GM18517 (cell line): ENCODE measurements at regions not wholly inside any gene's neighbourhood (a gene's known extent, or its start where the extent isn't known, plus 50 kb on each side); places are given as distances from the start of the nearest gene placed in this dataset.
"Not testable (repeated sequence)": the region's sequence is repeated elsewhere in the genome, so short reads cannot be mapped to it uniquely, and the experiment has no call there.

Source experiments
- ATAC-seq: cut with Tn5 transposase; IDR thresholded peaks from one replicate; pipeline ENCODE4 v1.9.1; 2021; ENCODE audit warnings: mild to moderate bottlenecking, moderate library complexity; ENCODE audit not compliant: unreplicated experiment

DNA sequence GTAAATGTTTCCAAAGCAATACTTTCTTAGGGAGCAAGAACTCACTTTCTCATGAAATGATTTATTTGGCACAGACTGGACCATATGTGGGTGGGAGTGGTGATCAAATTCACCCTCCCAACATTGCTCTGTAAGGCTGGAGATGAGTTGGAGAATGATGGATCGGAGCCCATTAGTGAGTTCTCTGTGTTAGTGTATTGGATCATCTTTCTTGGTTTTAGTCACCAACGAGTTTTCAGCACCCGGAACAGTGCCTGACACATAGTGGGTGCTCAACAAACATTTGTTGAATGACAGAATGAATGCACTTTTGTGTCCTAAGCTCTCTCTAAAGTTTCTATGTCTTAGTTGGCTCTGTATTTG, 104.5 kb upstream of the FAM20A start:
- no peak for ATAC-seq

- ATAC-seq = no peak
These were observed 103.9 kb upstream of the FAM20A start for GRCh38 chr17:68704871-68705713.

DNA sequence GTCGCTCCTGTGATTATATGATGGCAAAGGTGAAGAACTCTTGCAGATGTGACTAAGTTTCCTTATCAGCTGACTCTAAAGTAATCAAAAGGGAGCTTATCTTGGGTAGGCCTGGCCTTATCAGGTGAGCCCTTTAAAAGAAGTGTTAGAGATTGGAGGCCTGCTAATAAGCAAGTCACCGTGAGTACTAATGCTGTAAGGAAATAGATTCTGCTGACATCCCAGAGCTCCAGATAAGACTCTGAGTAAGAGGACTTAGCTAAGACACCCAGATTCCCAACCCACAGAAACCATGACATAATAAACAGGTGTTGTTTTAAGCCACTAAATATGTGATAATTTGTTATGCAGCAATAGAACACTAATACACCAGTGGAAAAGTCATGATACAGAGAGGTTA, 99.9 kb upstream of the FAM20A start:
- no peak for ATAC-seq

- ATAC-seq = no peak
These were observed 99.3 kb upstream of the FAM20A start for GRCh38 chr17:68700421-68700820.

- no peak for ATAC-seq
These were observed 98.8 kb upstream of the FAM20A start for GRCh38 chr17:68699936-68700335.

DNA sequence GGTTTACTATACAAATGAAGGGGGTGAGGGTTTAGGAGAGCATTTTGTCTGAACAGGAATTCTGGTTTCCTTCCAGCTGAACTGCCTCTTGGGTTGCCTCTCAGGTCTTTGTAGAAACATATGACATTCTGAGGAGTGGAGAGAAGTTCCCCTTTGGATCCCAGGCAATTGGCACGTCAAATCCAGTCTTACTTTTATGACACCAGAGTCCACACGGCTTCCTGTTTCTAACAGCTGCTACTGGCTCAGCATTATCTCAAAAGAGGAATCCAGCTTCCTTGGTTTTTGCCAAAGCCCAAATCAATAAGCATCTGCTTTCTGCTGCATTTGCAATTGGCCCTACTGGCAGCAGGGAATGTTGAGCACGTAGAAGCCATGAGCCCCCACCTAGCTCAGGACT, 97.6 kb upstream of the FAM20A start:
- no peak for ATAC-seq

DNA sequence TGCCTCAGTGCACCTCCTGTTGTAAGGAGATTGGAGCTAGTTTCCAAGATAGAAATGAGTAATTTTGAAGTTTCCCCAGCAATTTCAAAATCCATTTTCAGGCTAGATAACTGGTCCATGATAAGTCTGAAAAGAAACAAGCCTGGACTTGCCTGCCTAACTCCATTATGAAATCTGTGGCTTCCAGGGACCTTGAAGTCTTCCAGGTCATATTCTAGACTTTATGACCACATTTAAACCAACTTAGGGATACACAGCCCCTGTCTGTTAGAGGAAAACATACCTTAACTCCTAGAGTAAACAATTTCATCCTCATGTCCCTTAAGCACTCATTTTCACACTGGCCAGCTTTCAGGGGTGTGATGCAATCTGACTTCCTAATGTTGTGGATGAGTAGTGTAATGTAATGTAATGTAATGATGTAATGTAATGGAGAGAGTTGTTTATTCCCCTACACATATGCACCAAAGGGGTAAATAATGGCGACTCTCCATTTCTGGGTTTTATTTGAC, 96.7 kb upstream of the FAM20A start:
- no peak for ATAC-seq

DNA sequence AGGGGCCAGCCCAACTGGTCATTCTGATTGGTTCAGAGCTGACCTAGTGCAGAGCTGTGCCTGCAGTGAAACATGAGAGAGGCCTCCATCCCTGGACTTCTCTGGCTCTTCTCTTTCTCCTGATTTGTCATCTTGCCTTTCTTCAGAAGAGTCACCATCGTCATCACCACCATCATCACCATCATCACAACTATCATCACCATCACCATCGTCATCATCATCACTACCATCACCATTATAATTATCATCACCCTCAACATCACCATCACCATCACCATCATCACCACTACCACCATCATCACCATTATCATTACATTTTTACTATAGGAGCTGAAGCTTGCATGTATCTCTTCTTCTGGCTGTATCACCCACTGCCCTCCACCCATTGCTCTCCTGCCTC, 94.5 kb upstream of the FAM20A start:
- no peak for ATAC-seq

GRCh38 chr17:68694791-68695485, 93.8 kb upstream of the FAM20A start:
- ATAC-seq = no peak

DNA sequence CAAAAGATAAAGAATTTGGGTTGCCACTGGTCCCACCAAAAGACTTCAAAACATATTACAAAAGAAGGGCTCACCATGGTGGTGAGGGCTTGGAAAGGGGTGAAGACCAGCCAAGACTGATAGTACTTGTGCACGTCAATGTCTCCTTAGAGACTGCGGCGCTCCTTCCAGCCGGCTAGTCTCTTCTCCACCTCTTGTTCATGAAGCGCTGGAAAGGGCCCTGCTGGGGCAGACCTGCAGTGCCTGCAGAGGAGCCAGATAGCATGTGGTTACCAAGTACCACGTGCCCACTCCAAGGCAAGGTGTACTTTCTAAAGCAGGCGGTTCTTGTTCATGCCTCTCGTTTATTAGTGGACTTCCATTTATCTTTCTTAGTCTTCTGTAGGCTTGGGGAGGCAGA, 92.7 kb upstream of the FAM20A start:
- no peak for ATAC-seq

GRCh38 chr17:68693466-68693865, 92.3 kb upstream of the FAM20A start:
- no peak for ATAC-seq

DNA sequence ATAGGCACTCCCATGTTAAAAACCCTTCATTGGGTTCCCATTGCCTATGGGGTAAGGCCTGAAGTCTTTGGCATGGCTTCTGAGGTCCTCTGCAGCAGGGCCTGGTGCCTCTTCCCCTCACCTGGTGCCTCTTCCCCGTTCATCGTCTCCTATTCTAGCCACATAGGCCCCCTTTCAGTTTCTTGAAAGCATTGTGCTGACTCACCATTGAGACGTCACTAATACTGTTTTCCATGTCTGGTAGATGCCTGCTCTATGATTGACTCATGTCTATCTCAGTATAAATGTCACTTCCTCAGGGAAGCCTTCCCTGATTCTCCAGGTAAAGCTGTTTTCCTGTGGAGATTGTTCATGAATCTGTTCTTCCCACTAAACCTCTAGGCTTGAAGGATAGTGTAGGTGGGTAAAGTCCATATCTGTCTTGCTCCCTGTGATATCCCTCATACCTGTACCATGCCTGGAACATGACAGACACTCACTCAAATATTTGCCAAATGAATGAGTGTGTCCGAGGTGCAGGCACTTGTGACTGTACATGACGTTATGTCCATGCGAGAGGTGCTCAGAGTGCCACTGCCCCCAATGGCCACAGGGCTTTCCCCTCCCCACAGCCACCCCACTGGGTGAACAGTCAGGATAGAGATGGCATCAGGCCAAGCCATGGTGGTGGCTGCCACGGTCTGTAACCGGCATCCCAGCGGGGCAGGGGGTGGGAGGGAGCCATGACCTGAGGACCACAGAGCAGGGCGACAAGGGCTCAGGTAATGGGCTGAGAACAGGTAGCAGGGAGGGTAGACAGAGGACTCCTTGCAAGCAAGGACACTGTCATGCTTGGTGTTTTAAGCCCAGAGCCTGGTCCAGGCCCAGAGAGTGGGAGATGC, 85.2 kb upstream of the FAM20A start:
- ATAC-seq = no peak

GRCh38 chr17:68684949-68685357, 83.8 kb upstream of the FAM20A start:
- no peak for ATAC-seq

GRCh38 chr17:68682903-68683302, 81.7 kb upstream of the FAM20A start:
- ATAC-seq = no peak

DNA sequence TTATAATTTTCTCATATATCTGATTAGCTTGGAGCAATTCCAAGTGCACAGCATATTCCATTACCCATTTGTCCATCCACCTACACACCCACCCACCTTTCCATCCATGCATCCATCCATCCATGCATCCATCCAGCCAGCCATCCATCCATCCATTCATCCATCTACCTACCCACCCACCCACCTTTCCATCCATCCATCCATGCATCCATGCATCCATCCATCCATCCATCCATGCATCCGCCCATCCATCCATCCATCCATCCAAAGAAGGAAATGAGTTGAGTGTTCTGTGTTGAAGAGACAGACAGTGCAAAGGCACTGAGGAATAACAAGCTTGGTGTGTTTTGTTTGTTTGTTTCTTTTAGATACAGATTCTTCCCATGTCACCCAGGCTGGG, 78.7 kb upstream of the FAM20A start:
- no peak for ATAC-seq

DNA sequence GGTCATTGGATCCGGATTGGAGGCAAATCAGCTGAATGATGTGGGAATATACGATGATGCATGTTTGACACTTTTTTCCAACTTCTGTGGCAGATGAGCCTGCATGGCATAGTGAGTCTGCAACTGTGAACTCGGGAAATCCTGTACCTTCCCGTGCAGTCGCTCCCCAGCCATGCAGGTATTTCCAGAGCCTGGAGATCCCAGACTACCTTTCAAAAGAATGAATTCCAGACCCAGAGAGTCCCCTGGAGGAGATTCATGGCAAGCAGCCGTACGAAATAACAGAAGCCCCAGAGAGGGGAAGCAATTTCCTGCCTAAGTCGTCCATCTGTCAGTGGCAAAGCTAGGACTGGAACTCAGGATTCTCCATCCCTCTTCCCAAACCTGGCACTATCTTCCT, 75.7 kb upstream of the FAM20A start:
- ATAC-seq = no peak

DNA sequence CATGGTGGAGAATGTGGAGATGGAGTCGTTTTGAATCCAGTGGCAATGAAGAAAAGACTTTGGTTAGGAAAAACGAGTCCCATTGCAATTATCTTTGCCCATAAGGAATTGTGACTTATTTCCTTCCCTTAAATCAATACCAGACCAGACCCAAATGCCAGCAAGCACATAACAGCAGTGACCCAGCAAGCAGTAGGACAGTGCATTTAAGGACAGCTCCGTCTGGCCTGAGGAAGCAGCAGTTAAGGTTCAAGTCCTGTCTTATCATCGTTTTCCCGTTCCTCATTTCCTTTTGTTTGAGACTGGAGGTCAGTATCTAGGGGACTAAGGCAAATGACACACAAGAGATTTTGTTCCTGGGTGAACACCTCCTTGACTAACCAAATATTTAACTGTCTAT, 74.6 kb upstream of the FAM20A start:
- ATAC-seq = no peak

DNA sequence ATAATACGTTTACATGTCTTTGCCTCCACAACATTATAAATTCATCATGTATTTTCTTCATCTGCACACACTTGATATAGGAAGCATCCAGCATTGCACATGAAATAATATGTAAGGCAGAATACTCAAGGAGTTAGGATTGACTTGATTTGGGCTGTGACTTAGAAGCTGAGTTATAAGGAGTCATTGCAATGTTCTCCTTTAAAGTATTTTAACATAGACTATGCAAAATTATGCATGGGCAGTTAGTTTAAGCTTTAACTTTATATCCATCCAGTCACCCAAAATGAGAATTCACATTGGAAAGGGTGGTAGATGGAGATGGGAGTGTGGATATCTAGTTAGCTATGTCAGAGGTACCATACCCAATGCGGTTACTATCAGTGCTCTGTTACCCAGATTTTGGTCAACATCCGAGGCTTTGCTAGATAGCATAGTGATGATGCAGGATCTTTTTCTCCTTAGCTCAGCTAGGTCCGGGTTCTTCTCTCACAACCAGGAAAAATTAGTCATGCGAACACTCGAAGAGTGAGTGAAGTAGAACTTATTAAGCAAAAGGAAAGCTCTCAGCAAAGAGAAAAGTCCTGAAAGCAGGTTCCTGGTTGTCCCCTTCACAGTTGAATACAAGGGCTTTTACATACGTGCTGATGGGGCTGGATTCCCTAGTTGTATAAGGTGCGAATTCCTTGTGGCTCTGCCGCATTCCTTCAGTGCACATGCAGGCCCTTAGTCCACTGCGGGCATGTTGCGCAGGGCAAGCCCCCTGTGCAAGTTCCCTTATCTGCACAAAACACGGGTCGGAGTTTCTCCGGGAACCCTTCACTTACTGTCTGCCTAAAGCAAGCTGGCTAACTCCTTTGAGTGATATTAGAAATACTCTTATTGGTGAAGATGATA, 73.1 kb upstream of the FAM20A start:
- ATAC-seq = no peak

- no peak for ATAC-seq
These were observed 70.0 kb upstream of the FAM20A start for GRCh38 chr17:68670967-68671693.

DNA sequence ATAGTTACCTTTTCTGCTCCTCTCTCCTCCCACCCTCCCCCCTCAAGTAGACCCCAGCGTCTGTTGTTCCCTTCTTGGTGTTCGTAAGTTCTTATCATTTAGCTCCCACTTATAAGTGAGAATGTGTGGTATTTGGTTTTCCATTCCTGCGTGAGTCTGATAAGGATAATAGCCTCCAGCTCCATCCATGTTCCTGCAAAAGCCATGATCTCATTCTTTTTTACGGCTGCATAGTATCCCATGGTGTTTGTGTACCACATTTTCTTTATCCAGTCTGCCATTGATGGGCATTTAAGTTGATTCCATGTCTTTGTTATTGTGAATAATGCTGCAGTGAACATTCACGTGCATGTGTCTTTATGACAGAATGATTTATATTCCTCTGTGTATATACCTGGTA, 65.3 kb upstream of the FAM20A start:
- not testable (repeated sequence) for ATAC-seq
